H1 (cell line): ENCODE measurements at regions not wholly inside any gene's neighbourhood (a gene's known extent, or its start where the extent isn't known, plus 50 kb on each side); places are given as distances from the start of the nearest gene placed in this dataset.

Experiments
- CTCF ChIA-PET: fragments of 300-600 bp; sonication (Branson Sonifier 250); formaldehyde crosslinking; loops from one replicate; lab custom pipeline; 2021; ENCODE audit not compliant: partially characterized antibody; lab: Charles Lee
- POLR2A ChIA-PET: fragments of 300-600 bp; sonication (Branson Sonifier 250); formaldehyde crosslinking; loops from one replicate; lab custom pipeline; 2021; ENCODE audit warnings: inconsistent platforms; ENCODE audit not compliant: partially characterized antibody; lab: Charles Lee
- DNase-seq, 2 experiments: peaks; one replicate each; pipeline versions ENCODE4 v3.0.0 to v3.0.0-alpha.2; 2010 to 2022; ENCODE audit warnings: low spot score in 2 of 2, low read depth in 1 of 2, mixed read lengths in 1 of 2
- FAIRE-seq: peaks from 2 replicates; lab custom pipeline; 2011; peaks lifted over from hg19 to GRCh38; lab: Jason Lieb, UNC
- H2AFZ ChIP-seq: 2 replicates; pipeline ENCODE4 v1.8.1; 2012; ENCODE audit warnings: low read length, inconsistent platforms
- H2AK5ac ChIP-seq: 2 replicates; pipeline ENCODE4 v1.6.1; 2013; ENCODE audit warnings: low read depth, low read length
- H2BK120ac ChIP-seq: replicated peaks from 2 replicates; pipeline ENCODE3; 2013; ENCODE audit warnings: low read depth, low read length, inconsistent platforms
- H2BK12ac ChIP-seq: 2 replicates; pipeline ENCODE4 v1.6.1; 2013; ENCODE audit warnings: low read depth, low read length
- H2BK15ac ChIP-seq: 2 replicates; pipeline ENCODE4 v1.6.1; 2013; ENCODE audit warnings: low read length
- H2BK20ac ChIP-seq: 2 replicates; pipeline ENCODE4 v1.6.1; 2013; ENCODE audit warnings: low read length
- H2BK5ac ChIP-seq: 2 replicates; pipeline ENCODE4 v1.6.1; 2013; ENCODE audit warnings: low read depth, low read length
- H3K14ac ChIP-seq: 2 replicates; pipeline ENCODE4 v1.6.1; 2013; ENCODE audit warnings: inconsistent platforms; ENCODE audit not compliant: insufficient read length
- H3K18ac ChIP-seq: 2 replicates; pipeline ENCODE4 v1.6.1; 2013; ENCODE audit warnings: low read length; ENCODE audit errors: extremely low read depth
- H3K23ac ChIP-seq: 2 replicates; pipeline ENCODE4 v1.6.1; 2013; ENCODE audit warnings: inconsistent platforms; ENCODE audit not compliant: insufficient read length
- H3K23me2 ChIP-seq: 2 replicates; pipeline ENCODE4 v1.6.1; 2013; ENCODE audit warnings: low read depth, low read length
- H3K27ac ChIP-seq: 2 replicates; pipeline ENCODE4 v1.6.1; 2011; ENCODE audit warnings: low read depth, low read length, inconsistent platforms
- H3K27me3 ChIP-seq, 4 experiments: replicated peaks in 1 of 4; 1 replicate in 1 of 4; 2 replicates in 3 of 4; pipeline versions ENCODE4 v1.6.1 to v1.8.1; 2011 to 2013; ENCODE audit warnings: low read length in 3 of 4, mild to moderate bottlenecking in 3 of 4, inconsistent platforms in 2 of 4, mixed read lengths in 2 of 4, moderate library complexity in 1 of 4; ENCODE audit not compliant: control insufficient read depth in 3 of 4, insufficient read depth in 3 of 4; ENCODE audit errors: extremely low read depth in 1 of 4
- H3K36me3 ChIP-seq, 4 experiments: 2 replicates each; pipeline versions ENCODE4 v1.6.1 to v1.8.1; 2011 to 2013; ENCODE audit warnings: mild to moderate bottlenecking in 4 of 4, low read length in 3 of 4, moderate library complexity in 2 of 4, control low read depth in 1 of 4, inconsistent platforms in 1 of 4; ENCODE audit not compliant: insufficient read depth in 4 of 4, control insufficient read depth in 2 of 4
- H3K4ac ChIP-seq: replicated peaks from 2 replicates; pipeline ENCODE3; 2013; ENCODE audit warnings: low read length, low read depth, mixed read lengths, inconsistent platforms; ENCODE audit not compliant: insufficient read length
- H3K4me1 ChIP-seq, 4 experiments: replicated peaks in 1 of 4; 1 replicate in 1 of 4; 2 replicates in 3 of 4; pipeline versions ENCODE4 v1.6.1 to v1.8.1; 2011 to 2013; ENCODE audit warnings: low read length in 3 of 4, inconsistent platforms in 2 of 4, mixed read lengths in 1 of 4; ENCODE audit not compliant: insufficient read depth in 4 of 4, control insufficient read depth in 3 of 4
- H3K4me2 ChIP-seq, 2 experiments: 2 replicates each; pipeline versions ENCODE4 v1.6.1 to v1.8.1; 2011 to 2013; ENCODE audit warnings: low read depth in 2 of 2, low read length in 2 of 2, control low read depth in 1 of 2, inconsistent platforms in 1 of 2, mild to moderate bottlenecking in 1 of 2; ENCODE audit not compliant: insufficient read depth in 1 of 2
- H3K4me3 ChIP-seq, 4 experiments: fragments of 200-600, 300-600 bp in 1 of 4; sonication (generic), shearing (Covaris generic), sonication (Bioruptor Twin) in 1 of 4; 2 replicates each; pipeline versions ENCODE4 v1.5.1 to v1.8.1; 2011 to 2016; ENCODE audit warnings: low read length in 4 of 4, low read depth in 3 of 4, control low read depth in 2 of 4, inconsistent platforms in 2 of 4, mild to moderate bottlenecking in 2 of 4, mixed read lengths in 1 of 4, moderate library complexity in 1 of 4; ENCODE audit not compliant: insufficient read depth in 2 of 4; ENCODE audit errors: extremely low read depth in 1 of 4
- H3K56ac ChIP-seq: replicated peaks from 2 replicates; pipeline ENCODE3; 2013; ENCODE audit warnings: low read depth, mild to moderate bottlenecking, mixed read lengths, low read length, inconsistent platforms; ENCODE audit not compliant: insufficient read length
- H3K79me1 ChIP-seq: 2 replicates; pipeline ENCODE4 v1.6.1; 2013; ENCODE audit warnings: low read depth, low read length, control low read depth
- H3K79me2 ChIP-seq, 2 experiments: 2 replicates each; pipeline versions ENCODE4 v1.6.1 to v1.8.1; 2012 to 2013; ENCODE audit warnings: low read length in 2 of 2, mild to moderate bottlenecking in 2 of 2, inconsistent platforms in 1 of 2; ENCODE audit not compliant: insufficient read depth in 2 of 2, control insufficient read depth in 1 of 2
- H3K9ac ChIP-seq, 4 experiments: replicated peaks in 1 of 4; 1 replicate in 1 of 4; 2 replicates in 3 of 4; pipeline versions ENCODE4 v1.6.1 to v1.8.1; 2011 to 2013; ENCODE audit warnings: low read depth in 3 of 4, low read length in 3 of 4, control low read depth in 2 of 4, mild to moderate bottlenecking in 2 of 4, moderate library complexity in 2 of 4, inconsistent platforms in 1 of 4; ENCODE audit errors: extremely low read depth in 1 of 4
- H3K9me3 ChIP-seq, 2 experiments: 2 replicates each; pipeline versions ENCODE4 v1.6.1 to v1.8.1; 2012 to 2013; ENCODE audit warnings: mild to moderate bottlenecking in 2 of 2, moderate library complexity in 2 of 2, control low read depth in 1 of 2, inconsistent platforms in 1 of 2, low read depth in 1 of 2, low read length in 1 of 2, mixed read lengths in 1 of 2; ENCODE audit not compliant: insufficient read depth in 2 of 2
- H4K20me1 ChIP-seq, 2 experiments: replicated peaks in 1 of 2; 2 replicates each; pipeline versions ENCODE3 to v1.8.1; 2011 to 2013; ENCODE audit warnings: inconsistent platforms in 2 of 2, low read length in 2 of 2, mild to moderate bottlenecking in 1 of 2; ENCODE audit not compliant: insufficient read depth in 2 of 2, control insufficient read depth in 1 of 2
- H4K5ac ChIP-seq: 2 replicates; pipeline ENCODE4 v1.6.1; 2013; ENCODE audit warnings: low read length, low read depth, mixed read lengths, inconsistent platforms; ENCODE audit not compliant: insufficient read length
- H4K8ac ChIP-seq: 2 replicates; pipeline ENCODE4 v1.8.0; 2013; ENCODE audit warnings: mild to moderate bottlenecking, moderate library complexity, low read length, inconsistent platforms; ENCODE audit not compliant: insufficient read depth; ENCODE audit errors: extremely low read depth
- H4K91ac ChIP-seq: replicated peaks from 2 replicates; pipeline ENCODE3; 2013; ENCODE audit warnings: low read length, mixed read lengths, inconsistent platforms; ENCODE audit not compliant: insufficient read length
- BCL11A ChIP-seq, 2 experiments: IDR thresholded peaks; one replicate each; pipeline ENCODE4 v1.6.1; 2011; ENCODE audit warnings: low read depth in 2 of 2, low read length in 2 of 2, mild to moderate bottlenecking in 2 of 2
- CREB1 ChIP-seq: IDR thresholded peaks from 2 replicates; pipeline ENCODE4 v1.6.1; 2012; ENCODE audit warnings: inconsistent platforms
- KDM4A ChIP-seq: IDR thresholded peaks from one replicate; pipeline ENCODE4 v1.7.1; 2012; ENCODE audit warnings: low read depth, mild to moderate bottlenecking, moderate library complexity, low read length, inconsistent platforms; ENCODE audit not compliant: severe bottlenecking
- NRF1 ChIP-seq: IDR thresholded peaks from 2 replicates; pipeline ENCODE4 v1.6.1; 2011; ENCODE audit warnings: mild to moderate bottlenecking, low read depth, low read length, improper control_type of control experiment
- POU5F1 ChIP-seq: IDR thresholded peaks from 2 replicates; pipeline ENCODE4 v1.6.1; 2011; ENCODE audit warnings: low read depth, mild to moderate bottlenecking, low read length, moderate library complexity
- SIN3A ChIP-seq, 2 experiments: IDR thresholded peaks in 1 of 2; conservative IDR thresholded peaks in 1 of 2; 2 replicates each; pipeline ENCODE4 v1.6.1; 2011 to 2012; ENCODE audit warnings: low read length in 2 of 2, improper control_type of control experiment in 1 of 2, low read depth in 1 of 2, mild to moderate bottlenecking in 1 of 2
- SP2 ChIP-seq: IDR thresholded peaks from 2 replicates; pipeline ENCODE4 v1.6.1; 2012; ENCODE audit warnings: mild to moderate bottlenecking, low read length, inconsistent platforms
- TEAD4 ChIP-seq: IDR thresholded peaks from 2 replicates; pipeline ENCODE4 v1.6.1; 2012; ENCODE audit warnings: low read depth, low read length, inconsistent platforms, mixed read lengths
- YY1 ChIP-seq: IDR thresholded peaks from 2 replicates; pipeline ENCODE4 v1.6.1; 2011; ENCODE audit warnings: low read depth, mild to moderate bottlenecking, low read length
- WGBS, 2 experiments: shearing (Covaris generic) in 1 of 2; methylation state at CpG; one replicate each; pipeline versions ENCODE4 v1.1.6 to v1.1.7; 2013 to 2015; ENCODE audit warnings: low lambda C conversion rate in 2 of 2, mixed read lengths in 2 of 2, inconsistent platforms in 1 of 2, low coverage in 1 of 2, missing lambda C conversion rate in 1 of 2; ENCODE audit not compliant: insufficient replicate concordance in 2 of 2, insufficient coverage in 1 of 2, insufficient read length in 1 of 2; ENCODE audit errors: extremely low coverage in 1 of 2, missing lambda C conversion rate in 1 of 2; 5-methylcytosine and 5-hydroxymethylcytosine counted together
- TF ChIP-seq, protein P1 (sequence below): IDR thresholded peaks from 2 replicates; pipeline ENCODE4 v1.6.1; 2011; ENCODE audit warnings: low read depth, mild to moderate bottlenecking, low read length; ENCODE audit not compliant: insufficient read depth

DNA sequence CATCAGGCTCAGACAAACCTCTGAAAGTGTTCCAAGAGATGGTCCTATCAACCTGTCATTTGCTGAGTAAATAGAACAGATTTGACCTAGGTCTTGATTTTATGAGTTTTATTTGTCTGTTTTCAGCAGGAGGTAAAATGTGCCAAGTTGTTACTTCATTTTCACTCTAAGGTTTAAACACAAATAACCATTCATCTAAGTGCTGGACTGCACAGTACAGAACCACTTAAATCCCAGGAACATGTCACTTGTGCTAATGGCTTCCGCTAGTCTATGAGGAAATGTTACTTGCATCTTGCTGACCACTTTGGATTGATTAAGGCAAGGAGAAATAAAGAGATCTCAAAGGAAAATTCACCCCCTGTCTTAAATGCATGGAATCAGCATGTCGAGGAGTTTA lies 660.7 kb downstream of the SMARCA1 start:
- H3K79me2 ChIP-seq = no peaks in the 10 kb centered on the region
- H4K5ac ChIP-seq = no peak overlapping the region
- H4K20me1 ChIP-seq = no peaks in the 10 kb centered on the region
- H2BK15ac ChIP-seq = no peak overlapping the region
- H3K4ac ChIP-seq = no peak overlapping the region
- ChIA-PET CTCF (no interaction called here), POLR2A (no interaction called here)
- no peak overlapping the region for H3K4me3 ChIP-seq
- H3K9me3 ChIP-seq = no peaks in the 10 kb centered on the region
- no peak overlapping the region for H2BK20ac ChIP-seq
- no peak overlapping the region for H2BK12ac ChIP-seq
- no peak overlapping the region for H3K9ac ChIP-seq
- H3K23ac ChIP-seq = no peak overlapping the region
- no peak for DNase-seq
- H3K36me3 ChIP-seq = no peaks in the 10 kb centered on the region
- no peak for FAIRE-seq
- H3K23me2 ChIP-seq = no peaks in the 10 kb centered on the region
- 79% methylated on average over 2 of the region's 2 CpGs; no CpG with 5 or more reads in 1 of the 2 experiments for WGBS, 2 experiments
- no peak overlapping the region for H3K27ac ChIP-seq
- H3K4me1 ChIP-seq = no peaks in the 10 kb centered on the region; a peak in 1 of 7 replicates
- H2BK5ac ChIP-seq = no peak overlapping the region
- H3K14ac ChIP-seq = no peak overlapping the region
- no peak overlapping the region for H3K56ac ChIP-seq
- no peak overlapping the region for H2AFZ ChIP-seq
- no peak overlapping the region for H4K91ac ChIP-seq
- no peak overlapping the region for H3K4me2 ChIP-seq
- no peaks in the 10 kb centered on the region for H3K27me3 ChIP-seq
- H4K8ac ChIP-seq = no peak overlapping the region
- TF ChIP-seq SP2 (no peak), CREB1 (no peak), SIN3A (conservative IDR thresholded peaks at IDR 0.05 in 1 of 2, IDR thresholded peaks at IDR 0.05 in 1 of 2; ENCODE audit: low read depth in 1 of 2, low read length in 2 of 2) (no peak), TEAD4 (no peak), YY1 (no peak), KDM4A (no peak), BCL11A (IDR thresholded peaks at IDR 0.05; ENCODE audit: low read depth in 2 of 2, low read length in 2 of 2) (no peak), NRF1 (no peak), POU5F1 (no peak)
- TF ChIP-seq, protein P1, sequence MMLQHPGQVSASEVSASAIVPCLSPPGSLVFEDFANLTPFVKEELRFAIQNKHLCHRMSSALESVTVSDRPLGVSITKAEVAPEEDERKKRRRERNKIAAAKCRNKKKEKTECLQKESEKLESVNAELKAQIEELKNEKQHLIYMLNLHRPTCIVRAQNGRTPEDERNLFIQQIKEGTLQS = no peak
- H2BK120ac ChIP-seq = no peak overlapping the region
- H3K18ac ChIP-seq = no peak overlapping the region
- H3K79me1 ChIP-seq = no peaks in the 10 kb centered on the region
- no peak overlapping the region for H2AK5ac ChIP-seq
